Ovary (tissue), 7 donors: ENCODE measurements at regions not wholly inside any gene's neighbourhood (a gene's known extent, or its start where the extent isn't known, plus 50 kb on each side); places are given as distances from the start of the nearest gene placed in this dataset.

Experiments
- DNase-seq, 5 donors: peaks; one replicate each; pipeline ENCODE4 v3.0.0-alpha.2; 2019 to 2020
- H3K27ac ChIP-seq, 2 donors: fragments of 200-600 bp; one replicate each; pipeline versions ENCODE4 v1.5.1 to v1.8.0; 2019 to 2022
- H3K27me3 ChIP-seq: fragments of 200-600 bp; one replicate; pipeline ENCODE4 v1.8.0; 2022
- H3K36me3 ChIP-seq: fragments of 200-600 bp; sonication (generic); one replicate; pipeline ENCODE4 v1.5.1; 2019
- H3K4me1 ChIP-seq: one replicate; pipeline ENCODE4 v1.8.1; 2013; ENCODE audit warnings: mild to moderate bottlenecking, moderate library complexity; ENCODE audit not compliant: insufficient read depth
- H3K4me3 ChIP-seq: fragments of 200-600 bp; sonication (generic); one replicate; pipeline ENCODE4 v1.5.1; 2017
- H3K9me3 ChIP-seq, 2 donors: fragments of 200-600 bp in 1 of 2; sonication (generic) in 1 of 2; one replicate each; pipeline versions ENCODE4 v1.5.1 to v1.8.1; 2013 to 2019; ENCODE audit warnings: mild to moderate bottlenecking in 1 of 2, moderate library complexity in 1 of 2
- CTCF ChIP-seq, 3 donors: fragments of 450-650 bp in 2 of 3; fragments of 200-600 bp in 1 of 3; IDR thresholded peaks; one replicate each; pipeline versions ENCODE4 v1.5.1 to v1.8.0; 2016 to 2022; ENCODE audit warnings: antibody characterized with exemption in 3 of 3, mild to moderate bottlenecking in 1 of 3
- EP300 ChIP-seq: sonication (generic); formaldehyde crosslinking; IDR thresholded peaks from one replicate; pipeline ENCODE4 v1.6.1; 2017; ENCODE audit warnings: antibody characterized with exemption
- POLR2A ChIP-seq: fragments of 450-650 bp; IDR thresholded peaks from one replicate; pipeline ENCODE4 v1.6.1; 2017; ENCODE audit warnings: antibody characterized with exemption, mild to moderate bottlenecking, moderate library complexity
- WGBS, 3 donors: extraction: QIAGEN DNeasy Blood & Tissue Kit in 1 of 3; methylation state at CpG; one replicate each; pipeline versions ENCODE4 v1.1.5 to v1.1.7; 2013 to 2017; 5-methylcytosine and 5-hydroxymethylcytosine counted together
- intact Hi-C, 4 donors: fragments of 100-400 bp; cut with DNase I; formaldehyde crosslinking; loops; one replicate each; pipeline versions ENCODE4 v1.11.0 to v1.15.1; 2022 to 2023
- donor health status: DM: no; HTN: no; CAD: no; lungs with moderate emphysema.
- donor health status: DM: no; HTN: no; CAD: no.
- donor health status: Bipolar disorder and iron deficiency.
- donor health status: DM: no; HTN: no; CAD: no.
- donor health status: DM: yes; HTN: yes; CAD: no.

- Histone ChIP-seq H3K4me1 (peaks cover 2% of the 10 kb centered on the region), H3K27me3 (no peaks in the 10 kb centered on the region), H3K9me3 (no peaks in the 10 kb centered on the region), H3K27ac (no peak overlapping the region), H3K4me3 (no peak overlapping the region), H3K36me3 (no peaks in the 10 kb centered on the region)
- intact Hi-C loops: no loop called here
- 31 to 86% (median 57%) methylated on average over 4 of the region's 4 CpGs for WGBS, 3 donors
- DNase-seq: no peak
- TF ChIP-seq EP300 (no peak), POLR2A (no peak), CTCF (IDR thresholded peaks at IDR 0.05) (no peak)
These were observed 68.7 kb upstream of the PGM2 start for GRCh38 chr4:37757761-37758160.

GRCh38 chr4:37757121-37757520 is 69.4 kb upstream of the PGM2 start:
- Histone ChIP-seq H3K4me3 (no peak overlapping the region), H3K36me3 (no peaks in the 10 kb centered on the region), H3K27ac (no peak overlapping the region), H3K9me3 (no peaks in the 10 kb centered on the region), H3K4me1 (peaks cover 2% of the 10 kb centered on the region), H3K27me3 (no peaks in the 10 kb centered on the region)
- WGBS, 3 donors: 49 to 63% (median 61%) methylated on average over 5 of the region's 5 CpGs
- TF ChIP-seq CTCF (IDR thresholded peaks at IDR 0.05) (no peak), EP300 (no peak), POLR2A (no peak)
- intact Hi-C loops: no loop called here
- DNase-seq: no peak

- no peak overlapping the region for H3K4me3 ChIP-seq
- WGBS, 3 donors: 64 to 77% (median 68%) methylated on average over 6 of the region's 6 CpGs
- intact Hi-C loops: no loop called here
- no peaks in the 10 kb centered on the region for H3K9me3 ChIP-seq
- no peak for TF ChIP-seq EP300
- no peak for TF ChIP-seq CTCF (IDR thresholded peaks at IDR 0.05)
- TF ChIP-seq POLR2A: no peak
- no peaks in the 10 kb centered on the region for H3K27me3 ChIP-seq
- no peak overlapping the region for H3K27ac ChIP-seq
- peaks cover 2% of the 10 kb centered on the region for H3K4me1 ChIP-seq
- H3K36me3 ChIP-seq: no peaks in the 10 kb centered on the region
- DNase-seq: no peak
These were observed 68.4 kb upstream of the RELL1 start for GRCh38 chr4:37754410-37755185.

- H3K27ac ChIP-seq: no peak overlapping the region
- no peak for TF ChIP-seq POLR2A
- TF ChIP-seq EP300: no peak
- no peak for TF ChIP-seq CTCF (IDR thresholded peaks at IDR 0.05)
- intact Hi-C loops: no loop called here
- H3K36me3 ChIP-seq: no peaks in the 10 kb centered on the region
- DNase-seq: no peak
- H3K9me3 ChIP-seq: peaks cover 0 to 3% of the 10 kb centered on the region in 2 donors
- WGBS, 3 donors: 95 to 100% (median 96%) methylated on average over 1 of the region's 1 CpG
- H3K4me1 ChIP-seq: no peaks in the 10 kb centered on the region
- no peak overlapping the region for H3K4me3 ChIP-seq
- no peaks in the 10 kb centered on the region for H3K27me3 ChIP-seq
These were observed 63.3 kb upstream of the RELL1 start for GRCh38 chr4:37749398-37749988.
